AG08396 (cell line): ENCODE measurements at regions not wholly inside any gene's neighbourhood (a gene's known extent, or its start where the extent isn't known, plus 50 kb on each side); places are given as distances from the start of the nearest gene placed in this dataset.

Experiments
- DNase-seq: peaks from one replicate; pipeline ENCODE4 v3.0.0; 2012; ENCODE audit warnings: low spot score, mixed read lengths

DNA sequence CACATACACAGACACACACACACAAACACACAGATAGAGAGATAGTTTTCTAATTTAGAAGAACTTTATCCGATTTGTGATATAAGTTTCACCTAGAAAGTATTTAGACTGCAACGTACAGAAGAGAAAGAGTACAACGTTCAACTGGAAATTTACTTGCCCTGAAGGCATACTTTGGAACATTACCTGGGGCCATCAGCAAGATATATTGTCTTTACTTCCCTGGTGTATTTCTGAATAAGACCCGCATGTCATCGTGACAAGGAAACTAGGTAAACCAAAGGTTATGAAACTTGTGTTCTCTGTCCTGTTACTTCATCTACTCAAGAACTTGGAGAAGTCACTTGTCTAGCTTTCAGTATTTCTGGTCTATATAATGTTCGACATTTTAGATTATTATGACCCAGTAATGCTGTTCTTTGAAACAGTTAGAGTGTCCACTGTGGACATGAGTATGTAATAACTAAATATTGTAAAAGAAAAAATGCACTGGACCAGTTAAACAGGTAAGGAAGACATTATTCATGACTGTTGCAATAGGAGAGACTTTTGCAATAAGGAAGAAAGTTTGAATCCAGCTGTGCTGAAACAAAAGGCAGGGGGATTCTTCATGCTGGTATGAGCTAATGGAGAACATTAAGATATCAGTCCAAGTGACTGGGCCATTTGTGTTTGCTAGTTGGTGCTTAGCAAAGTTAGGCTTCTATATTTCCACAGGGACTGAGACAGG lies 1791.1 kb downstream of the MAT2B start:
- no peak for DNase-seq

DNA sequence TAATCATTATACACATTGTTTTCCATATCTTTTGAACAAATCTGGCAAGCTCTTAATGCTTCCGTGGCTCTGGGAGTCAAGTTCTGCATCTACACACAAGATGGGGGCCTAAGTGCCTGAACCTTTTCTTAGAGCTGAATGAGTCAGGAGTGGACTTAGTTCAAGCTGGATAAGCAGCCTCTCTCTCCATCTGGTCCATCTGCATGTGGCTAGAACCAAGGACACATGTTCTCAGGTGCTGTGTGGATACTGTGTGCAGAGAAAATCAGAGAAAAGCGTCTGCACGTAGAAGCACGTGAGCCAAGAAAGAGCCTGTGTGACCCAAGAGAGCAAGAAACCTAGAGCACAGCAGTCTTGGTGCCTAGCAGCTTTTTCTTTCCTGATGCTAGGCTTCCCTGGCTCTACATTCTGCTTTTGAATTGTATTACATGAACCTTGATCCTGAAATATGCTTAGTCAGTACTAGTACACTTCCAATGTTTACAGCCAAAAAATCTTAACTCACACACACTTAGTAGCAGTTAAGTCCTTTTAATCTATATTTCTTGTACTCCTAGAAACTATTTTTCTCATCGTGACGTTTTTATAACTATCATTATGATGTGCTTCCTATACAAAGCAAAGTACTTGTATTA lies 1798.9 kb downstream of the MAT2B start:
- DNase-seq: no peak

DNA sequence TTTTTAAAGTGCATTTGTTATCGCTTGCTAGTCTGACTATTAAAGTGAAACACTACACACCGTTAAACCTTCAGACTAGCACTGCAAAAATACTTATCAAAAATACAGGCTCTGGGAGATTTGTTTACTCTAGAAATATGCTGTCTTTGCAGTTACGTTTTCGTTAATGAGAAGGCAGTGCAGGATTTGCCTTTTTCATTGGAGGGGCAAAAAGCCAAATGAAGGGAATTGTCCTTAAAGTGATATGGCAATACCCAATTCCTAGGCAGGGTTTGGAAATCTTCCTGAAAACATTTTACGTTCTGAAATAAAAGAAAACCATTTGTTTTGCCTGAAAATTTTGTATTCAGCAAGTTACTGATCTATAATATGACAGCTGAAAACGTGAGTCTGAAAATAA lies 1800.2 kb downstream of the MAT2B start:
- no peak for DNase-seq

- DNase-seq: no peak
Measured at GRCh38 chr5:165309446-165309845, 1804.0 kb downstream of the MAT2B start.

GRCh38 chr5:165310031-165310430 lies 1804.6 kb downstream of the MAT2B start:
- no peak for DNase-seq

DNA sequence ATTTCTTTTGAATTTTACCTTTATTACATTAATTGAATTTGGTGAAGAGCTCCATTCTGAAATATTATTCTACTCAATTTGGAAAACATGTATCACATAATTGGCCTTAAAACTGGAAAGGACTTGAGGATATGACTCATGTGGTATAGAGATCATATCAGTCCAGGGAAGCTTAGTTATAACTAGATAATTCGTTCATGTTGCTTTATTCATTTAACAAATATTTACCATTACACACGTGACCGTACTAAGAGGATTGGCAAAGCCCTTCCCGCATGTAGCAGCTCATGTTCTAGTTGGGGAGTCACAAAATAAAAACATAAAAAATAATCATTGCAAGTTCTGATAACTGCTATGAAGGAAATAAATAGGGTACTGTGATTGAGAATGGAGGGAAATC lies 1816.5 kb downstream of the MAT2B start:
- peak; percentile 4 for DNase-seq

DNA sequence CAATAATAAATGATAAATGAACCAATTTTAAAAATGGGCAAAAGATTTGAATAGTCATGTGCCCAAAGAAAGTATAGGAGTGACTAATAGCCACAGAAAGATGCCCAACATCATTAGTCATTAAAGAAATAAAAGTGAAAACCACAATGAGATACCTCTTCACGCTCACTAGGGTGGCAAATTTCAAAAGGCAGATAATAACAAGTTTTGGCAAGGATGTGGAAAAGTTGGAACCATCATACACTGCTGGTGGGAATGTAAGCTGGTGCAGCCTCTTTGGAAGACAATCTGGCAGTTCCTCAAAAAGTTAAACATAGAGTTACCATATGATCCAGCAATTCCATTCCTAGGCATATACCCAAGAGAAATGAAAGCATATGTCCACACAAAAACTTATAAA lies 1819.8 kb downstream of the MAT2B start:
- DNase-seq: no peak

- no peak for DNase-seq
Measured at GRCh38 chr5:165327631-165328030, 1822.2 kb downstream of the MAT2B start.

DNA sequence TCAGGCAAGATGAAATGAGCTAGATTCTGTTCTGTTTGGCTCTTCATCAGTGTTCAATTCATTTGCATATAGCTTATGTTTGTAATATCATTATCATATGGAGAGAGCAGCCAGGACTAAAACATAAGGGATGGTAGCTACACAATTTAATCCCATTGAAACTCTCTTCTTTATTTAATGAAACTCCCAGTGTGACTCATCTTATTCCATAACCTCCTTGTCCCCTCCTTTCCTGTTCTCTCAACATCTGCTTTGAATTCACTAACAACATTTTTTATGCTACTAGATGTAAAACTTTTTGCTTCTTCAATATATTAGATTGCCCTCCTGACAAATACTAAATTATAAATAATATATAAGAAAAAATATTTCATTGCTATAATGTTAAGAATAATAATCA lies 1823.4 kb downstream of the MAT2B start:
- DNase-seq: no peak

DNA sequence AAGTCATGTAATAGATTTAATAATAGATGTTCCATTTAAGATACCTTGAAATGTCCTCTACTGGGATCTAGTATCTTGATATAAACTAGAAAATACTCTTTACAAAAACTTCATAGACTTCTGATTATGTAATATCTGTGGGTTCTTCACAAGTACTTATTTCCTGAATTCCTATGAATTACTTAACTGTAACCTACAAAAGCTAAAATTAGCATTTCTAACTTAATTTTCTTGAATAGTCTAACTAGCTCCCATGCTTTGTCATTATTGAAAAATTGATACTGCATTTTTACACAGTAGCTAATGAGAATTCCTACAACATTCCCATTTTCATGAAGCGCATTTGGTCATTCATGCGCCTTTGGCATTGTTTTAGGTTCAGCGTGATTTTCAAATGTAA lies 1828.2 kb downstream of the MAT2B start:
- no peak for DNase-seq

DNA sequence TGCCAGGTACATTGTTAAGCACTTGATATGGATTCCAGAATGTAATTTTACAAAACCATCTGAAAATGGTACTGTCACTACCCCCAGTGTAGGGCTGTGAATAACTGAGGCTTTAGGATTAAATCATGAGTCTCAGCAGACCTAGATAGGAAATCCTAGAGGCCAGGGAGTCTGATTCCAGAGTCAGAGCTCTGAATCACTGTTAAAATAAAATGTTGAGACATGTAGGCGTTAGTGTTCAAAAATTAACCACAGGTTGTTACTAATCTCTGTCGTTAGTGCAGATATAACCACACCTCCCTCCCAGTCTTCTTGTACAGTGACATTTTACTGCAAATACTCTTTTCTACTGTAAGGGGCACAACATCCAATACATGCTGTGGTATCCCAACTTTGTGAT lies 1828.8 kb downstream of the MAT2B start:
- DNase-seq: no peak

GRCh38 chr5:165349735-165350134 lies 1844.3 kb downstream of the MAT2B start:
- no peak for DNase-seq

DNA sequence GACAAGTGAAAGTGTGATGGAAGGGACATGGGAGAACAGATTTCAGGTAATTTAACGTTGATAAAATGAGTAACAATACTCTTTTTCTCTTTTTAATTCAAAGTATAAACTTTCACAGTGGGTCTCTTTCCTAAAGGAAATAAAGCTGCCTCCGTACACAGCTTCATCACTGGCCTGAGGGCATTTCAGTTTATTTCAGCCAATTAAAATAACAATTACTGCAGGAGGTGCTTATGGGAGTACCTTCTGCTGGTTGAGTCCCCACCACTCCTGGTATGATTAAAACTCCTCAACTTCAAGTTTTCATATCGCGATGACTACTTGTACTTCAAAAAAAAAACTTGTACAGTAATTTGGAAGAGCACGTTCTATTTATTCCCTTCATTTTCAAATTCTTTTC lies 1845.9 kb downstream of the MAT2B start:
- no peak for DNase-seq

- DNase-seq: no peak
Measured at GRCh38 chr5:165360366-165360765, 1854.9 kb downstream of the MAT2B start.

GRCh38 chr5:165360784-165361542 lies 1855.5 kb downstream of the MAT2B start:
- no peak for DNase-seq

DNA sequence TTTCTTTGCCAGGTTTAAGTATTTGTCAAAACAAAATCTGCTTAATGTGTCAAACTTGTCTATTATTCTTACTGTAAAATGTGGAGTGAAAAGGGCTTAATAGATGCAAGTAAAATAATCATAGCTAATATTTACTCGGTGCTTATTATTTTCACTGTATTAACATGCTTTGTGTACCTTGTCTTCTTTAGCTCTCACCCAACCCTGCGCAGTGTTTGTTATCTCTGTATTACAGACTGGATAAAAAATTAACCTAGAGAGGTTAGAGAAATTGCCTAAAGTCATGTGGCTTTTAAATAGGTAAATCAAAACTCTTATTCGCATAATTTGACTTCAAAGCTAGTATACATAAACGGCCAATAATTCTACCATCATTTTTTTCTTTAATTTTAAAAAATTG lies 1864.8 kb downstream of the MAT2B start:
- DNase-seq: no peak

DNA sequence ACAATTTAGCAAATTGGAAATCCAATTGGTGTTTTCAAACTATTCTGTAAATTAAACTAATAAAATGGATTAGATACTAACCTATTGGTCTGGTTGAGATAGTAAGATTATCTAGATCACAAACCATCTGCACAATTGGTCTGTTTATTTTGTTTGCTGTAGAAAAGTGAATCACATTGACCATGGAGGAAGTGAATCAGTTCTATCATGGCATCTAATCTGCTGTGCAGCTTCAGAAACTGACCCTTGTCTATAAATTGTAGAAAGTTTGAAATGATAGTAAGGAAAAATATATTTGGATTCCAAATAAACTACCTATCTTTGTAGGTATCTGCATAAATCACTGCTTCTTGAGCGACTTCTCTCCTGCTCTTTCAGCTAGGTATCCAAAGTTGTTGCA lies 1865.4 kb downstream of the MAT2B start:
- DNase-seq: peak; percentile 3

GRCh38 chr5:165375201-165375600 lies 1869.8 kb downstream of the MAT2B start:
- DNase-seq: no peak

DNA sequence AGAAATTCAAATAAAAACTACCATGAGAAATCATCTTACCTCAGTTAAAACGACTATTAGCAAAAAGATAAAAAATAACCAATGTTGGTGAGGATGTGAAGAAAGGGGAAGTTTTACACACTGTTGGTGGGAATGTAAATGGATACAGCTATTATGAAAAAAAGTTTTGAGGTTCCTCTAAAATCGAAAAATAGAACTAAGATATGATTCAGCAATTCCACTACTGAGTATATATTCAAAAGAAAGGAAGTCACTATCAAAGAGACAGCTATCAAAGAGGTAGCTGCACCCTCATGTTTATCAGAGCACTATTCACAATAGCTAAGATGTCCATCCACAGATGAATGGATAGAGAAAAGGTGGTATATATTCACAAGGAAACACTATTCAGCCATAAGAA lies 1888.4 kb downstream of the MAT2B start:
- DNase-seq: no peak

DNA sequence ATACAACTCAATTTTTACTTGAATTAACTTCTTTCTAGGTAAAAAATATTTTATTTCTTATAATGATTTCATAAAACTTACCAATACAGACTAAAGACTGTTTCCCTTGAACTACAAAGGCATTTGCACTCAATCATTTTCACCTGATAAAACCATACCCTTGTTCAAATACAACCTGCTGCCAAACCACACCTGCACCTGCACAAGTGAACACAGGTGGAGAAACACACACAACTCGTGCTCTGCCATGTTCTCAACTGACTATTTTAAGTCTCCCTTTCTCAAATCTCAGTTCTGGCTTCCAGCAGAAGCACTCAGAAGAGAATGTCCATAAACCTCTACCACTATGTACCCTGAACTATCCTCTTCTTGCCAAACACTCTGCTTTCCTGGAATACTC lies 1892.1 kb downstream of the MAT2B start:
- DNase-seq: no peak

GRCh38 chr5:165400086-165400485 lies 1894.7 kb downstream of the MAT2B start:
- no peak for DNase-seq

- DNase-seq: no peak
Measured at GRCh38 chr5:165404917-165405316, 1899.5 kb downstream of the MAT2B start.

GRCh38 chr5:165405340-165405739 lies 1899.9 kb downstream of the MAT2B start:
- no peak for DNase-seq
